HepG2 (cell line): ENCODE measurements at regions not wholly inside any gene's neighbourhood (a gene's known extent, or its start where the extent isn't known, plus 50 kb on each side); places are given as distances from the start of the nearest gene placed in this dataset.

Source experiments
- ATAC-seq: fragments of 200-7000 bp; cut with Tn5 transposase; 3 replicates; pipeline ENCODE4 v1.9.1; 2020; ENCODE audit warnings: mild to moderate bottlenecking, moderate library complexity
- BruUV-seq: library from RNA; stranded (reverse); fragments of 400-500 nt; replicated peaks from 2 replicates; lab custom pipeline; 2021; lab: Mats Ljungman, UMichigan
- CTCF ChIA-PET: fragments of 300-600 bp; formaldehyde crosslinking; extraction: SDS; loops from one replicate; lab custom pipeline; 2021; ENCODE audit warnings: low total read pairs, inconsistent platforms, low intra/inter-chr PET ratio; lab: Yijun Ruan, JAX
- POLR2A ChIA-PET: fragments of 350-600 bp; sonication (Branson Sonifier 250); formaldehyde crosslinking; loops from one replicate; lab custom pipeline; 2020; ENCODE audit warnings: antibody characterized with exemption, inconsistent platforms; lab: Yijun Ruan, JAX
- DNase-seq: peaks from one replicate; pipeline ENCODE4 v3.0.0-alpha.2; 2015; ENCODE audit warnings: low spot score
- FAIRE-seq: peaks from 3 replicates; lab custom pipeline; 2011; peaks lifted over from hg19 to GRCh38; lab: Jason Lieb, UNC
- H2AFZ ChIP-seq: one replicate; pipeline ENCODE4 v1.6.1; 2011; ENCODE audit warnings: low read length, inconsistent platforms
- H3K27ac ChIP-seq: fragments of 300-600 bp; 3 replicates; pipeline ENCODE4 v1.8.0; 2011; ENCODE audit warnings: mixed run types, mild to moderate bottlenecking, mixed read lengths, low read length, inconsistent platforms; ENCODE audit not compliant: insufficient read depth; ENCODE audit errors: extremely low read length
- H3K27me3 ChIP-seq, 2 experiments: fragments of 200-600 bp in 1 of 2; 2 replicates in 1 of 2; 3 replicates in 1 of 2; pipeline versions ENCODE4 v1.6.0 to v1.8.0; 2011; ENCODE audit warnings: low read length in 2 of 2, mild to moderate bottlenecking in 2 of 2, moderate library complexity in 2 of 2, inconsistent platforms in 1 of 2; ENCODE audit not compliant: insufficient read depth in 2 of 2, control insufficient read depth in 1 of 2
- H3K36me3 ChIP-seq, 2 experiments: fragments of 200-600 bp in 1 of 2; replicated peaks in 1 of 2; 2 replicates in 1 of 2; 3 replicates in 1 of 2; pipeline versions ENCODE4 v1.5.1 to v1.8.0; 2011; ENCODE audit warnings: low read length in 2 of 2, inconsistent platforms in 1 of 2; ENCODE audit not compliant: insufficient read depth in 2 of 2, control insufficient read depth in 1 of 2
- H3K4me1 ChIP-seq: 2 replicates; pipeline ENCODE4 v1.5.1; 2012; ENCODE audit warnings: low read length, inconsistent platforms; ENCODE audit not compliant: insufficient read depth
- H3K4me2 ChIP-seq: 2 replicates; pipeline ENCODE4 v1.6.0; 2011; ENCODE audit warnings: low read depth, low read length, inconsistent platforms
- H3K4me3 ChIP-seq, 3 experiments: fragments of 200-600 bp in 1 of 3; sonication (generic), shearing (Covaris generic) in 1 of 3; replicated peaks in 1 of 3; 2 replicates each; pipeline ENCODE4 v1.5.1; 2011 to 2016; ENCODE audit warnings: low read length in 3 of 3, inconsistent platforms in 2 of 3, low read depth in 2 of 3, mild to moderate bottlenecking in 2 of 3, control low read depth in 1 of 3, mixed read lengths in 1 of 3; ENCODE audit not compliant: insufficient read depth in 1 of 3
- H3K79me2 ChIP-seq: one replicate; pipeline ENCODE4 v1.6.1; 2011; ENCODE audit warnings: low read length, inconsistent platforms; ENCODE audit not compliant: insufficient read depth
- H3K9ac ChIP-seq: 2 replicates; pipeline ENCODE4 v1.6.0; 2011; ENCODE audit warnings: mild to moderate bottlenecking, low read depth, low read length, inconsistent platforms; ENCODE audit not compliant: insufficient read depth
- H3K9me3 ChIP-seq: 2 replicates; pipeline ENCODE4 v1.5.1; 2012; ENCODE audit warnings: mild to moderate bottlenecking, low read length
- H4K20me1 ChIP-seq: 2 replicates; pipeline ENCODE4 v1.6.0; 2011; ENCODE audit warnings: inconsistent platforms, mild to moderate bottlenecking, low read length, moderate library complexity; ENCODE audit not compliant: insufficient read depth
- BCL6 ChIP-seq: IDR thresholded peaks from 2 replicates; pipeline ENCODE4 v1.6.1; 2016; ENCODE audit warnings: missing genetic modification reagents, missing compliant biosample characterization
- ELF3 ChIP-seq: IDR thresholded peaks from 2 replicates; pipeline ENCODE4 v1.6.1; 2016; ENCODE audit warnings: missing genetic modification reagents, missing compliant biosample characterization
- NR2F1 ChIP-seq, 2 experiments: fragments of 450-650 bp in 1 of 2; formaldehyde crosslinking in 1 of 2; IDR thresholded peaks; 2 replicates each; pipeline versions ENCODE4 v1.5.0 to v1.6.1; 2016 to 2020; ENCODE audit warnings: mild to moderate bottlenecking in 1 of 2, missing compliant biosample characterization in 1 of 2, missing genetic modification reagents in 1 of 2, moderate library complexity in 1 of 2
- ZBTB3 ChIP-seq: sonication (generic); formaldehyde crosslinking; IDR thresholded peaks from 2 replicates; pipeline ENCODE4 v1.4.0; 2020; ENCODE audit warnings: low read depth, mild to moderate bottlenecking, moderate library complexity, missing genetic modification reagents, borderline replicate concordance
- ZBTB7A ChIP-seq: sonication (generic); formaldehyde crosslinking; IDR thresholded peaks from 2 replicates; pipeline ENCODE4 v1.8.0; 2022; ENCODE audit warnings: mild to moderate bottlenecking, missing genetic modification reagents
- WGBS: methylation state at CpG from one replicate; pipeline ENCODE4 v1.1.6; 2017; ENCODE audit warnings: low lambda C conversion rate; 5-methylcytosine and 5-hydroxymethylcytosine counted together
- in situ Hi-C: cut with HindIII; loops from 2 replicates; pipeline ENCODE4 v1.10.0; 2017; ENCODE audit warnings: low pct_unique_long_range_greater_than_20kb; ENCODE audit not compliant: extremely low pct_ligation_motif_present
- intact Hi-C: fragments of 100-400 bp; cut with micrococcal nuclease; formaldehyde crosslinking; loops from one replicate; pipeline ENCODE4 v1.10.0; 2022; ENCODE audit not compliant: unreplicated experiment
- TF ChIP-seq, protein P1 (sequence below): sonication (generic); formaldehyde crosslinking; IDR thresholded peaks from 2 replicates; pipeline ENCODE4 v1.9.0; 2021; ENCODE audit warnings: missing genetic modification reagents, borderline replicate concordance
- TF ChIP-seq, protein P2 (sequence below): sonication (generic); formaldehyde crosslinking; IDR thresholded peaks from 2 replicates; pipeline ENCODE4 v1.4.0; 2020; ENCODE audit warnings: mild to moderate bottlenecking, low read depth, missing genetic modification reagents

DNA sequence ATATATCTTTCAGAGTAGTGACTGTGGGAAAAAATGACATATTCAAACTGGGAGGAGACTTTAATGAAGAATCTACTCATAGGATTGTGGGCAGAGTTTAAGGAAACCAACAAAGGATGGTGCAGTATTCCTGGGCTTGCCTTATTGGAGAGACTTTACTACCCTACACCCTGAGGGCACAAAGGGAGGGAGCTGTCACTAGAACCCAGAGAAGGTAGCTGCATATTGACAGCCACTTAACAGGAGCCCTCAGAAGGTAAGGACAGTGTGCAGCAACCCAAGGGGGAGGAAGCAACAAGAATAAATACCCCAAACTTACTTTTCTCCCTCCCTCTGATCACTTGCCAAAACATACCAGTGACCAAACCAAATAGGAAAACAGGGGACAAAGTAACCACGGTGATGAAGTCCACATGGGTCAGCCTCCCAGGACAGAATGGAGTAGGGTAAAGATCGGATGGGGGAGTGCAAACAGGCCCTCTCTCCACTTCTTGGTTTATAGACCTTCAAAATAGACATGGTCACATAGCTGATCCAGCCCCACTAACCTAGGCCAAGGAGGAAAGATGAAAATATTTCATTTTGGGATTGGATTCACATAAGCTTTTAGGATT is 121.8 kb upstream of the SESN3 start:
- FAIRE-seq: no peak
- Histone ChIP-seq H3K36me3 (no peaks in the 10 kb centered on the region), H4K20me1 (no peaks in the 10 kb centered on the region), H3K79me2 (no peaks in the 10 kb centered on the region), H3K4me3 (no peak overlapping the region), H3K9me3 (no peaks in the 10 kb centered on the region), H3K4me1 (peaks cover 6% of the 10 kb centered on the region; the same call in 1 of the 2 replicates), H2AFZ (no peak overlapping the region), H3K4me2 (no peak overlapping the region), H3K9ac (no peak overlapping the region), H3K27me3 (no peaks in the 10 kb centered on the region), H3K27ac (no peak overlapping the region)
- WGBS: 4% methylated on average over 2 of the region's 2 CpGs
- CTCF ChIA-PET: no interaction called here
- BruUV-seq: no TSS peak
- in situ Hi-C loops: no loop called here
- no peak; the same call in 2 of the 3 replicates for ATAC-seq
- no peak for DNase-seq
- intact Hi-C loops: no loop called here
- POLR2A ChIA-PET: no interaction called here
- no peak for TF ChIP-seq ZBTB3 (CRISPR knock-in tag)

DNA sequence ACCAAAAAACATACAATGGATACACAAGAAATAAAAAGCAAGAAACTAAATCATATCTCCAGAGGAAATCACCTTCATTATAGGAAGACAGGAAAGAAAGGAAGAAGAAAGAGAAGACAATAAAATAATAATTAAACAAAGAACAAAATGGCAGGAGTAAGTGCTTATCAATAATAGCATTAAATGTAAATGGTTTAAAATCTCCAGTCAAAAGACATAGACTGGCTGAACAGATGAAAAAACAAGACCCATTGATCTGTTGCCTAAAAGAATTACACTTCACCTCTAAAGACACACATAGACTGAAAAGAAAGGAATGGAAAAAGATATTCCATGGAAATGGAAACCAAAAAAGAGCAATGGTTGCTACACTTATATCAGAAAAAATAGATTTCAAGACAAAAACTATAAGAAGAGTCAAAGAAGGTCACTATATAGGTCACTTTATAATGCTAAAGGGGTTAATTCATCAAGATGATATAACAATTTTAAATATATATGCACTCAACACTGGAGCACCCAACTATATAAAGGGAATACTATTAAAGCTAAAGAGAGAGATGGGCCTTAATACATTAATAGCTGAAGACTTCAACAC is 118.4 kb upstream of the SESN3 start:
- H3K36me3 ChIP-seq: no peaks in the 10 kb centered on the region

More for the DNA sequence above, 118.4 kb upstream of the SESN3 start:
- CTCF ChIA-PET: no interaction called here
- Histone ChIP-seq H3K27ac (no peak overlapping the region), H2AFZ (no peak overlapping the region), H3K9ac (no peak overlapping the region), H3K79me2 (no peaks in the 10 kb centered on the region), H3K9me3 (no peaks in the 10 kb centered on the region), H3K4me2 (no peak overlapping the region), H3K4me3 (no peak overlapping the region), H4K20me1 (no peaks in the 10 kb centered on the region), H3K27me3 (no peaks in the 10 kb centered on the region)
- intact Hi-C loops: no loop called here
- no TSS peak for BruUV-seq
- ATAC-seq: no peak
- TF ChIP-seq, protein P1, sequence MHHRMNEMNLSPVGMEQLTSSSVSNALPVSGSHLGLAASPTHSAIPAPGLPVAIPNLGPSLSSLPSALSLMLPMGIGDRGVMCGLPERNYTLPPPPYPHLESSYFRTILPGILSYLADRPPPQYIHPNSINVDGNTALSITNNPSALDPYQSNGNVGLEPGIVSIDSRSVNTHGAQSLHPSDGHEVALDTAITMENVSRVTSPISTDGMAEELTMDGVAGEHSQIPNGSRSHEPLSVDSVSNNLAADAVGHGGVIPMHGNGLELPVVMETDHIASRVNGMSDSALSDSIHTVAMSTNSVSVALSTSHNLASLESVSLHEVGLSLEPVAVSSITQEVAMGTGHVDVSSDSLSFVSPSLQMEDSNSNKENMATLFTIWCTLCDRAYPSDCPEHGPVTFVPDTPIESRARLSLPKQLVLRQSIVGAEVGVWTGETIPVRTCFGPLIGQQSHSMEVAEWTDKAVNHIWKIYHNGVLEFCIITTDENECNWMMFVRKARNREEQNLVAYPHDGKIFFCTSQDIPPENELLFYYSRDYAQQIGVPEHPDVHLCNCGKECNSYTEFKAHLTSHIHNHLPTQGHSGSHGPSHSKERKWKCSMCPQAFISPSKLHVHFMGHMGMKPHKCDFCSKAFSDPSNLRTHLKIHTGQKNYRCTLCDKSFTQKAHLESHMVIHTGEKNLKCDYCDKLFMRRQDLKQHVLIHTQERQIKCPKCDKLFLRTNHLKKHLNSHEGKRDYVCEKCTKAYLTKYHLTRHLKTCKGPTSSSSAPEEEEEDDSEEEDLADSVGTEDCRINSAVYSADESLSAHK: no peak
- TF ChIP-seq, protein P2, sequence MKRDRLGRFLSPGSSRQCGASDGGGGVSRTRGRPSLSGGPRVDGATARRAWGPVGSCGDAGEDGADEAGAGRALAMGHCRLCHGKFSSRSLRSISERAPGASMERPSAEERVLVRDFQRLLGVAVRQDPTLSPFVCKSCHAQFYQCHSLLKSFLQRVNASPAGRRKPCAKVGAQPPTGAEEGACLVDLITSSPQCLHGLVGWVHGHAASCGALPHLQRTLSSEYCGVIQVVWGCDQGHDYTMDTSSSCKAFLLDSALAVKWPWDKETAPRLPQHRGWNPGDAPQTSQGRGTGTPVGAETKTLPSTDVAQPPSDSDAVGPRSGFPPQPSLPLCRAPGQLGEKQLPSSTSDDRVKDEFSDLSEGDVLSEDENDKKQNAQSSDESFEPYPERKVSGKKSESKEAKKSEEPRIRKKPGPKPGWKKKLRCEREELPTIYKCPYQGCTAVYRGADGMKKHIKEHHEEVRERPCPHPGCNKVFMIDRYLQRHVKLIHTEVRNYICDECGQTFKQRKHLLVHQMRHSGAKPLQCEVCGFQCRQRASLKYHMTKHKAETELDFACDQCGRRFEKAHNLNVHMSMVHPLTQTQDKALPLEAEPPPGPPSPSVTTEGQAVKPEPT (CRISPR knock-in tag): no peak
- no peak for TF ChIP-seq BCL6
- no peak for TF ChIP-seq NR2F1 (CRISPR knock-in tag; IDR thresholded peaks at IDR 0.05)
- no peak for TF ChIP-seq ZBTB7A (CRISPR knock-in tag)
- no peak for TF ChIP-seq ELF3 (CRISPR knock-in tag)
- TF ChIP-seq, all 625 proteins: peak for 0
- POLR2A ChIA-PET: no interaction called here
- FAIRE-seq (no peak), DNase-seq (no peak)
- H3K4me1 ChIP-seq: peaks cover 6% of the 10 kb centered on the region; the same call in 1 of the 2 replicates
- in situ Hi-C loops: no loop called here
